RWPE1 (cell line): ENCODE measurements at regions not wholly inside any gene's neighbourhood (a gene's known extent, or its start where the extent isn't known, plus 50 kb on each side); places are given as distances from the start of the nearest gene placed in this dataset.

Source experiments
- CTCF ChIA-PET: fragments of 350-600 bp; sonication (Branson Sonifier 250); formaldehyde crosslinking; extraction: SDS; loops from one replicate; lab custom pipeline; 2021; lab: Yijun Ruan, JAX
- POLR2A ChIA-PET: fragments of 400-600 bp; formaldehyde crosslinking; extraction: SDS; loops from one replicate; lab custom pipeline; 2020; ENCODE audit warnings: antibody characterized with exemption; ENCODE audit not compliant: low non-redundant PET; lab: Yijun Ruan, JAX
- DNase-seq: peaks from one replicate; pipeline ENCODE4 v3.0.0; 2012; ENCODE audit warnings: low spot score
- H3K27ac ChIP-seq: fragments of 450-650 bp; 2 replicates; pipeline ENCODE4 v1.5.1; 2017
- TF ChIP-seq, protein P1 (sequence below): fragments of 450-650 bp; conservative IDR thresholded peaks from 2 replicates; pipeline ENCODE4 v1.5.1; 2017; ENCODE audit warnings: low read depth, mild to moderate bottlenecking

DNA sequence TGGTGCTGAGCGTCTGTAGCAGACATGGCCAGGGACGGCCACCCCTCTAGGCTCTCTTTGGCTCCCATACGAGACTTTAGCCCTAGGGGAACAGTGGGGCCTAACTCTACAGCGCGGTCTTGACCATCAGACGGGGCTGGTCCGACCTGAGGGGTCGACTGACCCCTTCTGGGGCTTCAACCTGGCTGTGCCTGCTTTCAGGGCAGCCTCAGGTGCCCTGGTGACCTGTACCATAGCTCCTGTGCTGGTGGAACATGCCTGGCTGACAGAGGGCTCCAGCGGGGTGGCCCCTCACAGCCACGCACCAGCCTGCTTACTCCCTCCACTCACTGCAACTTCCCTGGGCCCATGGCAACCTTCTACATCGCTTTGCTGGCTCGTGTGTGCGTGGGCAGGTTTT, 423.4 kb upstream of the SEMA6A start:
- no peak overlapping the region for H3K27ac ChIP-seq
- TF ChIP-seq, protein P1, sequence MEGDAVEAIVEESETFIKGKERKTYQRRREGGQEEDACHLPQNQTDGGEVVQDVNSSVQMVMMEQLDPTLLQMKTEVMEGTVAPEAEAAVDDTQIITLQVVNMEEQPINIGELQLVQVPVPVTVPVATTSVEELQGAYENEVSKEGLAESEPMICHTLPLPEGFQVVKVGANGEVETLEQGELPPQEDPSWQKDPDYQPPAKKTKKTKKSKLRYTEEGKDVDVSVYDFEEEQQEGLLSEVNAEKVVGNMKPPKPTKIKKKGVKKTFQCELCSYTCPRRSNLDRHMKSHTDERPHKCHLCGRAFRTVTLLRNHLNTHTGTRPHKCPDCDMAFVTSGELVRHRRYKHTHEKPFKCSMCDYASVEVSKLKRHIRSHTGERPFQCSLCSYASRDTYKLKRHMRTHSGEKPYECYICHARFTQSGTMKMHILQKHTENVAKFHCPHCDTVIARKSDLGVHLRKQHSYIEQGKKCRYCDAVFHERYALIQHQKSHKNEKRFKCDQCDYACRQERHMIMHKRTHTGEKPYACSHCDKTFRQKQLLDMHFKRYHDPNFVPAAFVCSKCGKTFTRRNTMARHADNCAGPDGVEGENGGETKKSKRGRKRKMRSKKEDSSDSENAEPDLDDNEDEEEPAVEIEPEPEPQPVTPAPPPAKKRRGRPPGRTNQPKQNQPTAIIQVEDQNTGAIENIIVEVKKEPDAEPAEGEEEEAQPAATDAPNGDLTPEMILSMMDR, result no peak
- POLR2A ChIA-PET, result interaction anchor here (0.6 kb wide), 1 partner anchor 15 kb away, joined by 3 read pairs; no protein-coding TSS in a partner anchor
- no peak for DNase-seq
- CTCF ChIA-PET, result no interaction called here

- ChIA-PET POLR2A (no interaction called here), CTCF (no interaction called here)
- no peak for DNase-seq
- TF ChIP-seq, protein P1, result no peak
- no peak overlapping the region for H3K27ac ChIP-seq
Observed at GRCh38 chr5:116992681-116993080, 418.1 kb upstream of the SEMA6A start.

DNA sequence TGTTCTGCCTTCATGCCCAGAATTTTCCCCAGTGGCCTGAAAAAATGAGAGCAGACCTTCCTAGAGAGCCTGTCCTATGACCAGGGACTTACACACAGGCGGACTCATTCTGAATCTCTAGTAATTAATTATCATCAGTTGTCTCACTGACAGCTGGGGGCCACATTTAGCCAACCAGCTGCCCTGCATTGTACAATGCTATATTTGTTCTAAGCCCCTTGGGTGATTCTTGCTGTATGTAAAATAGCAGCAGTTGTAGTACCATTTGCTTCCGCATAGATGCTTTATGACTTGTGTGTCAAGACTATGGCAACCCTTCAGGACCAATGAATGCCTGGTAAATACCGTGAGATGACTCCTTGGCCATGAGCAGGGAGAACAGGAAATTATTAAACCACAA, 415.4 kb upstream of the SEMA6A start:
- POLR2A ChIA-PET, result no interaction called here
- TF ChIP-seq, protein P1, result no peak
- CTCF ChIA-PET, result no interaction called here
- no peak for DNase-seq
- no peak overlapping the region for H3K27ac ChIP-seq

DNA sequence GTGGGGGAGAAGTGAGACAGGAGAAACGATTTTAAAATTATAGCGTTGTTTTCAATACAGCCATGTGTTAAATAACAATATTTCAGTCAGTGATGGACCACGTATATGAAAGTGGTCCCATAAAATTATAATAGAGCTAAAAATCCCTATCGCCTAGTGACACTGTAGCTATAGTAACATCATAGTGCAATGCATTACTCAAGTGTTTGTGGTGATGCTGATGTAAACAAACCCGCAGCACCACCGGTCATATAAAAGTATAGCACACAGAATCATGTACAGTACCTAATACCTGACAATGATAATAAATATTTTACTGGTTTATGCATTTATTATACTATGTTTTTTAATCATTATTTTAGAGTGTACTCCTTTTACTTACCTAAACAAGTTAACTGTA, 407.4 kb upstream of the SEMA6A start:
- CTCF ChIA-PET, result no interaction called here
- no peak for DNase-seq
- TF ChIP-seq, protein P1, result no peak
- POLR2A ChIA-PET, result interaction anchor here (0.6 kb wide), 1 partner anchor 805 kb away, joined by 11 read pairs; no protein-coding TSS in a partner anchor
- H3K27ac ChIP-seq, result no peak overlapping the region

GRCh38 chr5:116980581-116980980, 406.0 kb upstream of the SEMA6A start:
- TF ChIP-seq, protein P1, result no peak
- ChIA-PET CTCF (no interaction called here), POLR2A (no interaction called here)
- no peak overlapping the region for H3K27ac ChIP-seq
- DNase-seq, result no peak

- TF ChIP-seq, protein P1, result no peak
- CTCF ChIA-PET, result interaction anchor here (0.6 kb wide), 1 partner anchor 142 kb away, joined by 3 read pairs; no protein-coding TSS in a partner anchor
- DNase-seq, result no peak
- H3K27ac ChIP-seq, result no peak overlapping the region
- POLR2A ChIA-PET, result no interaction called here
Observed at GRCh38 chr5:116976767-116977166, 402.1 kb upstream of the SEMA6A start.
